ENCODE measurements at regions not wholly inside any gene's neighbourhood (a gene's known extent, or its start where the extent isn't known, plus 50 kb on each side); places are given as distances from the start of the nearest gene placed in this dataset.

GRCh38 chr12:18898470-18898869 is 160.6 kb downstream of the CAPZA3 start:
- Histone ChIP-seq H3K27me3 (ENCODE audit: insufficient read depth, low read length) (no peaks in the 10 kb centered on the region), H2AFZ (ENCODE audit: low read depth, low read length) (no peak overlapping the region), H3K9me3 (ENCODE audit: insufficient read depth, low read depth, low read length) (no peaks in the 10 kb centered on the region), H3K36me3 (ENCODE audit: insufficient read depth, low read length) (no peaks in the 10 kb centered on the region), H3K79me2 (ENCODE audit: insufficient read depth, low read length) (no peaks in the 10 kb centered on the region), H3K27ac (ENCODE audit: low read depth, low read length) (no peak overlapping the region), H4K20me1 (ENCODE audit: insufficient read depth, low read length) (no peaks in the 10 kb centered on the region), H3K4me3 (ENCODE audit: insufficient read depth, low read depth, low read length) (no peak overlapping the region), H3K4me2 (ENCODE audit: low read length) (no peak overlapping the region), H3K4me1 (ENCODE audit: insufficient read depth, low read length) (no peaks in the 10 kb centered on the region), H3K9ac (ENCODE audit: low read length) (no peak overlapping the region)
- H3K36me3 Mint-ChIP-seq (ENCODE audit: low read depth, unreplicated experiment), result no peaks in the 10 kb centered on the region
- TF ChIP-seq, protein P1, sequence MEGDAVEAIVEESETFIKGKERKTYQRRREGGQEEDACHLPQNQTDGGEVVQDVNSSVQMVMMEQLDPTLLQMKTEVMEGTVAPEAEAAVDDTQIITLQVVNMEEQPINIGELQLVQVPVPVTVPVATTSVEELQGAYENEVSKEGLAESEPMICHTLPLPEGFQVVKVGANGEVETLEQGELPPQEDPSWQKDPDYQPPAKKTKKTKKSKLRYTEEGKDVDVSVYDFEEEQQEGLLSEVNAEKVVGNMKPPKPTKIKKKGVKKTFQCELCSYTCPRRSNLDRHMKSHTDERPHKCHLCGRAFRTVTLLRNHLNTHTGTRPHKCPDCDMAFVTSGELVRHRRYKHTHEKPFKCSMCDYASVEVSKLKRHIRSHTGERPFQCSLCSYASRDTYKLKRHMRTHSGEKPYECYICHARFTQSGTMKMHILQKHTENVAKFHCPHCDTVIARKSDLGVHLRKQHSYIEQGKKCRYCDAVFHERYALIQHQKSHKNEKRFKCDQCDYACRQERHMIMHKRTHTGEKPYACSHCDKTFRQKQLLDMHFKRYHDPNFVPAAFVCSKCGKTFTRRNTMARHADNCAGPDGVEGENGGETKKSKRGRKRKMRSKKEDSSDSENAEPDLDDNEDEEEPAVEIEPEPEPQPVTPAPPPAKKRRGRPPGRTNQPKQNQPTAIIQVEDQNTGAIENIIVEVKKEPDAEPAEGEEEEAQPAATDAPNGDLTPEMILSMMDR (IDR thresholded peaks at IDR 0.05; ENCODE audit: insufficient read depth, low read depth, low read length), result no peak
- no peak overlapping the region for H3K27ac Mint-ChIP-seq (ENCODE audit: unreplicated experiment)
- no peak overlapping the region for H3K4me3 Mint-ChIP-seq (ENCODE audit: unreplicated experiment)
- peaks cover 9% of the 10 kb centered on the region for H3K4me1 Mint-ChIP-seq (ENCODE audit: low read depth, unreplicated experiment)
- no peaks in the 10 kb centered on the region for H3K27me3 Mint-ChIP-seq (ENCODE audit: low read depth, unreplicated experiment)
- peak; percentile 47 for DNase-seq (ENCODE audit: low read depth)
- peaks cover 2% of the 10 kb centered on the region for H3K9me3 Mint-ChIP-seq (ENCODE audit: unreplicated experiment)
- FAIRE-seq, result no peak

DNA sequence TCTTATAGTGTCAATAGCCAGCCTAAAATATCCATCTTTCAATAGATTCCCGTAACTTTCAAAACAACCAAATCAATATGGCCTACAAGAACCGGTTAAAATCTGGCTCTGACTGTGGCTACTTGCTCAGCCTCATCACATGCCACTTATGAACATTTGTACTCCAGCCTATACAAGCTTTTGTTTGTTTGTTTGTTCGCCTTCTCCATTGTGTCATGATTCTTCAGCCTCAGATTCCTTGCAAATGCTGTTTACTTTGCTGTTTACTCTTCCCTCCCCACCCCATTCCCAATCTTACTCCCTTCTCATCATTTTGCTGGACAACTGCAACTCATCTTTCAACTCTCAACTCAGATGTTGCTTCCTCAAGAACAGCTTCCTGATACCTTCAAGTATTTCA is 161.2 kb downstream of the CAPZA3 start:
- H3K9ac ChIP-seq (ENCODE audit: low read length), result no peak overlapping the region
- H3K79me2 ChIP-seq (ENCODE audit: insufficient read depth, low read length), result no peaks in the 10 kb centered on the region
- H2AFZ ChIP-seq (ENCODE audit: low read depth, low read length), result no peak overlapping the region
- no peak for DNase-seq (ENCODE audit: low read depth)
- H3K9me3 ChIP-seq (ENCODE audit: insufficient read depth, low read depth, low read length), result no peaks in the 10 kb centered on the region
- Mint-ChIP-seq H3K27me3 (ENCODE audit: low read depth, unreplicated experiment) (no peaks in the 10 kb centered on the region), H3K9me3 (ENCODE audit: unreplicated experiment) (peaks cover 2% of the 10 kb centered on the region), H3K27ac (ENCODE audit: unreplicated experiment) (no peak overlapping the region), H3K4me1 (ENCODE audit: low read depth, unreplicated experiment) (peaks cover 9% of the 10 kb centered on the region), H3K36me3 (ENCODE audit: low read depth, unreplicated experiment) (no peaks in the 10 kb centered on the region), H3K4me3 (ENCODE audit: unreplicated experiment) (no peak overlapping the region)
- TF ChIP-seq EZH2 (IDR thresholded peaks at IDR 0.05; ENCODE audit: insufficient read depth, low read length), result no peak
- TF ChIP-seq, protein P1 (IDR thresholded peaks at IDR 0.05; ENCODE audit: insufficient read depth, low read depth, low read length), result no peak
- no peak overlapping the region for H3K27ac ChIP-seq (ENCODE audit: low read depth, low read length)
- H3K4me3 ChIP-seq (ENCODE audit: insufficient read depth, low read depth, low read length), result no peak overlapping the region
- no peaks in the 10 kb centered on the region for H3K36me3 ChIP-seq (ENCODE audit: insufficient read depth, low read length)
- no peaks in the 10 kb centered on the region for H3K27me3 ChIP-seq (ENCODE audit: insufficient read depth, low read length)
- FAIRE-seq, result no peak
- no peaks in the 10 kb centered on the region for H4K20me1 ChIP-seq (ENCODE audit: insufficient read depth, low read length)
- no peak overlapping the region for H3K4me2 ChIP-seq (ENCODE audit: low read length)
- H3K4me1 ChIP-seq (ENCODE audit: insufficient read depth, low read length), result no peaks in the 10 kb centered on the region

DNA sequence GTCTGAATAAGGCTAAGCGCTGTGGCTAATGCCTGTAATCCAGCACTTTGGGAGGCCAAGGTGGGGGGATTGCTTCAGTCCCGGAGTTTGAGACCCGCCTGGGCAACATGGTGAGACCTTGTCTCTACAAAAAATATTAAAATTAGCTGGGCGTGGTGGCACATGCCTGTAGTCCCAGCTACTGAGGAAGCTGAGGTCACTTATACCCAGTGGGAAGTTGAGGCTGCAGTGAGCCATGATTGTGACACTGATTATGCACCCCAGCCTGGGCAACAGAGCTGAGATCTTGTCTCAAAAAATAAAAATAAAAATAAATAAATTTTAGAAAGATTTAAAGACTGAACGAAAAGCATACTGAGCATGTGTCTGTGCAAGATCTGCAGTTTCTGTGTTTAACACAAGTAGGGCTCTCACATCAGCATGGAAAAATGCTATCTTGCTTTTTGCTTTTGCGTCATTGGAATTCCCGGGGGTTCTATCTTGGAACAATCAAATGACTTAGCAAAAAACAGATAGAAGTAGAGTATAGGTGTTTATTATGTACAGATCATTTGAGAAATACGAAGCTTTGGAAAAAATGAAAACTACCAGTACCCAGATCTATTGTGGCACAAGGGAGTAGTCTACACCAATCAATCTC is 161.9 kb downstream of the CAPZA3 start:
- Mint-ChIP-seq H3K36me3 (ENCODE audit: low read depth, unreplicated experiment) (no peaks in the 10 kb centered on the region), H3K27ac (ENCODE audit: unreplicated experiment) (no peak overlapping the region), H3K4me1 (ENCODE audit: low read depth, unreplicated experiment) (peaks cover 9% of the 10 kb centered on the region), H3K4me3 (ENCODE audit: unreplicated experiment) (no peak overlapping the region), H3K9me3 (ENCODE audit: unreplicated experiment) (peaks cover 2% of the 10 kb centered on the region), H3K27me3 (ENCODE audit: low read depth, unreplicated experiment) (no peaks in the 10 kb centered on the region)
- Histone ChIP-seq H3K9me3 (ENCODE audit: insufficient read depth, low read depth, low read length) (no peaks in the 10 kb centered on the region), H3K79me2 (ENCODE audit: insufficient read depth, low read length) (no peaks in the 10 kb centered on the region), H3K27ac (ENCODE audit: low read depth, low read length) (no peak overlapping the region), H3K4me2 (ENCODE audit: low read length) (no peak overlapping the region), H3K36me3 (ENCODE audit: insufficient read depth, low read length) (no peaks in the 10 kb centered on the region), H2AFZ (ENCODE audit: low read depth, low read length) (no peak overlapping the region), H3K27me3 (ENCODE audit: insufficient read depth, low read length) (no peaks in the 10 kb centered on the region), H3K4me1 (ENCODE audit: insufficient read depth, low read length) (no peaks in the 10 kb centered on the region), H3K4me3 (ENCODE audit: insufficient read depth, low read depth, low read length) (no peak overlapping the region), H3K9ac (ENCODE audit: low read length) (no peak overlapping the region), H4K20me1 (ENCODE audit: insufficient read depth, low read length) (no peaks in the 10 kb centered on the region)
- FAIRE-seq (no peak), DNase-seq (ENCODE audit: low read depth) (no peak)
- TF ChIP-seq, protein P1 (IDR thresholded peaks at IDR 0.05; ENCODE audit: insufficient read depth, low read depth, low read length), result no peak

All from astrocyte (in vitro differentiated cells and primary cell).